Activated CD8-positive, alpha-beta T cell treated with anti-CD3 and anti-CD28 coated beads, Interleukin-2, amount 10 ng/mL, durations not matched to agents 7 days and 5 days (primary cell): ENCODE measurements at regions not wholly inside any gene's neighbourhood (a gene's known extent, or its start where the extent isn't known, plus 50 kb on each side); places are given as distances from the start of the nearest gene placed in this dataset.

ENCODE experiments used
- ATAC-seq: fragments of 150-1000 bp; cut with Tn5 transposase; one replicate; pipeline ENCODE4 v1.10.0; 2021; ENCODE audit warnings: moderate library complexity
- CTCF ChIA-PET: fragments of 350-600 bp; sonication (Branson Sonifier 250); formaldehyde crosslinking; loops from one replicate; lab custom pipeline; 2021; ENCODE audit warnings: antibody characterized with exemption; lab: Charles Lee
- POLR2A ChIA-PET: fragments of 350-600 bp; sonication (Branson Sonifier 250); formaldehyde crosslinking; loops from one replicate; lab custom pipeline; 2021; ENCODE audit warnings: antibody characterized with exemption; lab: Charles Lee
- DNase-seq: peaks from one replicate; pipeline ENCODE4 v3.0.0-alpha.2; 2020
- H3K27ac Mint-ChIP-seq: one replicate; pipeline ENCODE4 v1.8.0; 2021; ENCODE audit warnings: mild to moderate bottlenecking, mixed read lengths
- H3K27me3 Mint-ChIP-seq: one replicate; pipeline ENCODE4 v1.8.0; 2021; ENCODE audit warnings: low read depth, mixed read lengths
- H3K36me3 Mint-ChIP-seq: one replicate; pipeline ENCODE4 v1.8.0; 2021; ENCODE audit warnings: low read depth, mixed read lengths
- H3K4me1 Mint-ChIP-seq: one replicate; pipeline ENCODE4 v1.8.0; 2021; ENCODE audit warnings: low read depth, mixed read lengths
- H3K4me3 Mint-ChIP-seq: one replicate; pipeline ENCODE4 v1.8.0; 2021; ENCODE audit warnings: mild to moderate bottlenecking, mixed read lengths
- H3K9me3 Mint-ChIP-seq: one replicate; pipeline ENCODE4 v1.8.0; 2022; ENCODE audit warnings: mixed read lengths; ENCODE audit not compliant: insufficient read depth

GRCh38 chr1:22276396-22276748 is 133.5 kb upstream of the WNT4 start:
- ChIA-PET CTCF (interaction anchor here (0.6 kb wide), 1 partner anchor 171 kb away, joined by 3 read pairs; no protein-coding TSS in a partner anchor), POLR2A (no interaction called here)
- Mint-ChIP-seq H3K4me1 (no peaks in the 10 kb centered on the region), H3K9me3 (no peaks in the 10 kb centered on the region), H3K4me3 (no peak overlapping the region), H3K27me3 (peaks cover 10% of the 10 kb centered on the region), H3K36me3 (no peaks in the 10 kb centered on the region), H3K27ac (no peak overlapping the region)
- ATAC-seq (no peak), DNase-seq (no peak)

GRCh38 chr1:22277662-22278061 is 134.8 kb upstream of the WNT4 start:
- H3K9me3 Mint-ChIP-seq = no peaks in the 10 kb centered on the region

GRCh38 chr1:22279735-22280134 is 136.8 kb upstream of the WNT4 start:
- ATAC-seq = no peak
- Mint-ChIP-seq H3K36me3 (no peaks in the 10 kb centered on the region), H3K4me3 (no peak overlapping the region), H3K9me3 (no peaks in the 10 kb centered on the region), H3K4me1 (no peaks in the 10 kb centered on the region), H3K27me3 (peaks cover 17% of the 10 kb centered on the region), H3K27ac (no peak overlapping the region)
- CTCF ChIA-PET = interaction anchor here (2.0 kb wide), 1 partner anchor 174 kb away, joined by 5 read pairs; no protein-coding TSS in a partner anchor
- POLR2A ChIA-PET = no interaction called here
- DNase-seq = no peak

More at GRCh38 chr1:22277662-22278061, 134.8 kb upstream of the WNT4 start:
- H3K27me3 Mint-ChIP-seq = peaks cover 9% of the 10 kb centered on the region
- CTCF ChIA-PET = interaction anchor here (2.0 kb wide), 1 partner anchor 172 kb away, joined by 5 read pairs; no protein-coding TSS in a partner anchor
- H3K4me1 Mint-ChIP-seq = no peaks in the 10 kb centered on the region
- no peak overlapping the region for H3K4me3 Mint-ChIP-seq
- no peaks in the 10 kb centered on the region for H3K36me3 Mint-ChIP-seq
- DNase-seq (no peak), ATAC-seq (no peak)
- no peak overlapping the region for H3K27ac Mint-ChIP-seq
- POLR2A ChIA-PET = no interaction called here

- Mint-ChIP-seq H3K27me3 (peaks cover 17% of the 10 kb centered on the region), H3K4me3 (no peak overlapping the region), H3K36me3 (no peaks in the 10 kb centered on the region), H3K4me1 (no peaks in the 10 kb centered on the region), H3K9me3 (no peaks in the 10 kb centered on the region), H3K27ac (no peak overlapping the region)
- DNase-seq = no peak
- no peak for ATAC-seq
- ChIA-PET CTCF (no interaction called here), POLR2A (no interaction called here)
Measured at GRCh38 chr1:22280526-22280925, 137.6 kb upstream of the WNT4 start.

GRCh38 chr1:22281521-22282363 is 138.8 kb upstream of the WNT4 start:
- no peak overlapping the region for H3K4me3 Mint-ChIP-seq
- no peaks in the 10 kb centered on the region for H3K36me3 Mint-ChIP-seq
- peaks cover 17% of the 10 kb centered on the region for H3K27me3 Mint-ChIP-seq
- ChIA-PET CTCF (no interaction called here), POLR2A (no interaction called here)
- H3K9me3 Mint-ChIP-seq = no peaks in the 10 kb centered on the region
- no peaks in the 10 kb centered on the region for H3K4me1 Mint-ChIP-seq
- ATAC-seq (no peak), DNase-seq (no peak)
- no peak overlapping the region for H3K27ac Mint-ChIP-seq

- no peaks in the 10 kb centered on the region for H3K9me3 Mint-ChIP-seq
- no peaks in the 10 kb centered on the region for H3K4me1 Mint-ChIP-seq
- POLR2A ChIA-PET = no interaction called here
- H3K4me3 Mint-ChIP-seq = no peak overlapping the region
- no peak overlapping the region for H3K27ac Mint-ChIP-seq
- DNase-seq (no peak), ATAC-seq (no peak)
- H3K36me3 Mint-ChIP-seq = no peaks in the 10 kb centered on the region
- peaks cover 14% of the 10 kb centered on the region for H3K27me3 Mint-ChIP-seq
- CTCF ChIA-PET = no interaction called here
Measured at GRCh38 chr1:22282364-22282995, 139.6 kb upstream of the WNT4 start.

- Mint-ChIP-seq H3K27me3 (peaks cover 14% of the 10 kb centered on the region), H3K36me3 (no peaks in the 10 kb centered on the region), H3K9me3 (no peaks in the 10 kb centered on the region), H3K4me3 (no peak overlapping the region), H3K4me1 (no peaks in the 10 kb centered on the region), H3K27ac (no peak overlapping the region)
- ATAC-seq (no peak), DNase-seq (no peak)
- CTCF ChIA-PET = no interaction called here
- POLR2A ChIA-PET = no interaction called here
Measured at GRCh38 chr1:22283596-22283995, 140.7 kb upstream of the WNT4 start.

GRCh38 chr1:22284236-22284635 is 141.3 kb upstream of the WNT4 start:
- H3K9me3 Mint-ChIP-seq = no peaks in the 10 kb centered on the region
- ATAC-seq (no peak), DNase-seq (no peak)
- ChIA-PET POLR2A (no interaction called here), CTCF (no interaction called here)
- no peak overlapping the region for H3K4me3 Mint-ChIP-seq
- peaks cover 12% of the 10 kb centered on the region for H3K27me3 Mint-ChIP-seq
- no peak overlapping the region for H3K27ac Mint-ChIP-seq
- no peaks in the 10 kb centered on the region for H3K36me3 Mint-ChIP-seq
- H3K4me1 Mint-ChIP-seq = no peaks in the 10 kb centered on the region

- peaks cover 12% of the 10 kb centered on the region for H3K27me3 Mint-ChIP-seq
- no peaks in the 10 kb centered on the region for H3K9me3 Mint-ChIP-seq
- ChIA-PET CTCF (no interaction called here), POLR2A (no interaction called here)
- no peaks in the 10 kb centered on the region for H3K4me1 Mint-ChIP-seq
- H3K27ac Mint-ChIP-seq = no peak overlapping the region
- no peaks in the 10 kb centered on the region for H3K36me3 Mint-ChIP-seq
- no peak overlapping the region for H3K4me3 Mint-ChIP-seq
- ATAC-seq (no peak), DNase-seq (no peak)
Measured at GRCh38 chr1:22284906-22285548, 142.1 kb upstream of the WNT4 start.

GRCh38 chr1:22285549-22286396 is 142.9 kb upstream of the WNT4 start:
- POLR2A ChIA-PET = no interaction called here
- no peak overlapping the region for H3K27ac Mint-ChIP-seq
- no peak overlapping the region for H3K4me3 Mint-ChIP-seq
- H3K36me3 Mint-ChIP-seq = no peaks in the 10 kb centered on the region
- no peaks in the 10 kb centered on the region for H3K9me3 Mint-ChIP-seq
- no peaks in the 10 kb centered on the region for H3K4me1 Mint-ChIP-seq
- H3K27me3 Mint-ChIP-seq = peaks cover 14% of the 10 kb centered on the region
- DNase-seq (no peak), ATAC-seq (no peak)
- CTCF ChIA-PET = no interaction called here

GRCh38 chr1:22286491-22286890 is 143.6 kb upstream of the WNT4 start:
- Mint-ChIP-seq H3K4me3 (no peak overlapping the region), H3K36me3 (no peaks in the 10 kb centered on the region), H3K27me3 (peaks cover 14% of the 10 kb centered on the region), H3K27ac (no peak overlapping the region), H3K4me1 (no peaks in the 10 kb centered on the region), H3K9me3 (no peaks in the 10 kb centered on the region)
- DNase-seq = no peak
- no peak for ATAC-seq
- CTCF ChIA-PET = no interaction called here
- POLR2A ChIA-PET = no interaction called here
